ENCODE measurements at regions not wholly inside any gene's neighbourhood (a gene's known extent, or its start where the extent isn't known, plus 50 kb on each side); places are given as distances from the start of the nearest gene placed in this dataset.

DNA sequence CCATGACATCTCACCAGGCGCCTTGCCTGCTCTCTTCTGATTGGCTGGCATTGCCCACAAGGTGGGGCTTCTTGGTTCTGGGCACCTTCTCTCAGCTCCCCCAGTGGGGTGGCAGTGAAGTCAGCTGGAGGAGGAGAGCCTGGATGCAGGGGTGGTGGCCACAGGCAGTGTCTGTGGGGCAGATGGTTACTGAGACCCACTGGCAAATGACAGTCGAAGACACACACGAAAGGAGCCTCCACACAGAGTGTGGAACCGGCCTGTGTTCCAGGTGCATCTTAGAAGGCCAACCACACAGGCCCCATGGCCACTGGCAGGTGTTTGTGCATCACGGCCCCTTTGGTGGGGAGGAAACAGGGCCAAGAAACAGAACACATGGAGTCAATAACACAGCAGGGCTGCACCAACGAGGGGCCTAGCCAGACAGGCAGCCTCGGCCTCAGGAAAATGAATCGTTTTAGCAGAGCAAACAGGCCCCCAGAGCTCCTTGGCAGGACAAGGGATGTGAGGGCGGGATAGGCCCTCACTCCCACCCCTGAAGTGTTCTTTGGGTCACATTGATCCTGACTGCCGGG, 683.4 kb downstream of the TBC1D22A start:
- Mint-ChIP-seq H3K9me3 (peaks cover 13 to 21% of the 10 kb centered on the region in 2 donors), H3K27ac (no peak overlapping the region), H3K4me1 (no peaks in the 10 kb centered on the region), H3K27me3 (peaks cover 14 to 25% of the 10 kb centered on the region in 2 donors), H3K4me3 (no peak overlapping the region), H3K36me3 (no peaks in the 10 kb centered on the region)
- ATAC-seq (replicated peaks) (no peak), DNase-seq (no peak)

DNA sequence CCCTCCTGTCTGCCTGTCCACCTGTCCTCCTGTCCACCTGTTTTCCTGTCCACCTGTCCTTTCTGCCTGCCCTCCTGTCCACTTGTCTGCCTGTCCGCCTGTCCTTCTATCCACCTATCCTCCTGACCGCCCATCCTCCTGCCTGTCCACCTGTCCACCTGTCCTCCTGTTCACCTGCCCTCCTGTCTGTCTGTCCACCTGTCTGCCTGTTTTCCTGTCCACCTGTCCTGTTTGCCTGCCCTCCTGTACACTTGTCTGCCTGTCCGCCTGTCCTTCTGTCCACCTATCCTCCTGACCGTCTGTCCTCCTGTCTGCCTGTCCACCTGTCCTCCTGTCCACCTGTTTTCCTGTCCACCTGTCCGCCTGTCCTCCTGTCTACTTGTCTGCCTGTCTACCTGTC, 682.8 kb downstream of the TBC1D22A start:
- ATAC-seq (replicated peaks) (no peak), DNase-seq (no peak)
- Mint-ChIP-seq H3K9me3 (peaks cover 13 to 24% of the 10 kb centered on the region in 2 donors), H3K4me3 (no peak overlapping the region), H3K27ac (no peak overlapping the region), H3K4me1 (no peaks in the 10 kb centered on the region), H3K27me3 (peaks cover 14 to 22% of the 10 kb centered on the region in 2 donors), H3K36me3 (no peaks in the 10 kb centered on the region)

DNA sequence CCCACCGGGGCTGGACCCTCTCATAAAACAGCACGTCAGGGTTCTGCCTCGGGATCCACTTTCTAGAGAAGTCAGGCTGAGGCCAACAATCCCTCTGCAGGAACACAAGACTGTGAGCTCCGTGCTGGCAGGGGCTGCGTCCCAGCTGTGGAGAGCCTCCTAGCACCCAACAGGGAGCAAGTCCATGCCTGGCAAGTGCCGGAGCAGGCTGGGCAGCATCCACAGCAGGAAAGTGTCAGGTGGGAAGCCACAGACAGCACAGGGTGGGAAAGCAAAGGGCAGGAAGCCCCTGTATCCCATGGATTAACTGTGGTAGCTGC, 682.3 kb downstream of the TBC1D22A start:
- no peaks in the 10 kb centered on the region for H3K36me3 Mint-ChIP-seq
- peaks cover 14 to 17% of the 10 kb centered on the region in 2 donors for H3K27me3 Mint-ChIP-seq
- no peak overlapping the region for H3K4me3 Mint-ChIP-seq
- peaks cover 17 to 28% of the 10 kb centered on the region in 2 donors for H3K9me3 Mint-ChIP-seq
- H3K4me1 Mint-ChIP-seq = no peaks in the 10 kb centered on the region
- ATAC-seq (replicated peaks) (no peak), DNase-seq (no peak)
- no peak overlapping the region for H3K27ac Mint-ChIP-seq

DNA sequence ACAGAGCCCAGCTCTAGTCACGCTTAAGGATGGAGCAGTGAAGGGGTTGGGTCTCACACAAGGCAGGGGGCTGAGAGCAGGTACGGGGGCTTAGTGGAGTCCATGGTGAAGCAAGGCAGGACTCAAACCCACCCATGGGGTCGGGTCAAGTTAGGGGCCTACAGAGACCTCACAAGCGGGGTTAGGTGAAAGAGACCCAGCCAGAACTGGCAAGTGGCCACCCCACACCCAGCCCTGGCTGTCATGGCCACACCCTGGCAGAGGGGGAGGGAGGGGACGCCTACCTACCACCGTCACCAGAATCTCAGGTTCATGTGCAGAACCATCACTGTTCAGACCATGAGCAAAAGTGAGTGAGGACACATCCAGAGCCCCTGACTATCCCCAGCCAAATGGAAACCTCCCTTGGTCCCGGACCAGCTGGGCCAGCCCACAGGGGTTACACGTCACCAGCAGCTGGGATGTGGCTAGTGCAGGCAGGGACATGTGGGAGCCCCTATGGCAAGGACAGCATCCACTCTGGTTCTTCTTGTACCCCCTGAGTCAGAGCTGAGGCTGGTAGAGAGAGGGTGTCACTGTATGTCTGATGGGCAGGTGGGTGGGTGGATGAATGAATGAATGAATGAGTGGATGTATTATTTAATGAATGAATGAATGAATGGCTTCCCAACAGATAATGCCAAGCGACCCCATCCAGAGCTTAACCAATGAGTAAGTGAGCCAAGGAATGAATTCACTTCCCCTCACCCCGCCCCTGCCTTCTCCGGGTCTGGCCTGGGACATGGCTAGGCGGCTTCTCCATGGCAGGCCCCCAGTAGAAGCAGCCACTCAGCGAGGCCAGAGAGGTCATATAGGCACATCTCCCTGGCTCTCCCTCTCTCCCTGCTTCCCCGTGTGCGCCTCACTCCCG, 681.6 kb downstream of the TBC1D22A start:
- H3K27me3 Mint-ChIP-seq = peaks cover 14 to 17% of the 10 kb centered on the region in 2 donors
- no peaks in the 10 kb centered on the region for H3K4me1 Mint-ChIP-seq
- ATAC-seq (replicated peaks) = no peak
- no peak overlapping the region for H3K27ac Mint-ChIP-seq
- H3K9me3 Mint-ChIP-seq = peaks cover 20 to 34% of the 10 kb centered on the region in 2 donors
- no peaks in the 10 kb centered on the region for H3K36me3 Mint-ChIP-seq
- no peak overlapping the region for H3K4me3 Mint-ChIP-seq
- no peak for DNase-seq

DNA sequence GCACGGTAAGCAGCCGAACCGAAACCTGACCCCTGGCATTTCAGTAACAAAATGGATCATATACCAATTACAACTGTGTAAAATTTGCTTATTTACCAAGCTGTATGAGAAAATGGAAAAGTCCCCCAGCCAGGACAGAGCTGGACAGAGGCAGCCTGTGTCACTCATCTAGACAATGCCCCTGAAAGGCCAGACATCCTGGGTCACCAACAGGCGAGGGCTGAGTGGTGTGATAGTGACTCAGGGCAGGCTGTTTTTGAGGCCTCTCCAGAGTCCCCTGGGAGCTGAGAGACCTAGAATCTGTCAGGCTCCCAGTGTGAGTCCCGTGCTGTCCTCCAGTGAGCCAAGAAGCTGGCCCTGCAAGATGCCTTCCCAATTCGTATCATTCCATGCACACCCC, 680.4 kb downstream of the TBC1D22A start:
- no peaks in the 10 kb centered on the region for H3K4me1 Mint-ChIP-seq
- H3K36me3 Mint-ChIP-seq = no peaks in the 10 kb centered on the region
- H3K27ac Mint-ChIP-seq = no peak overlapping the region
- H3K27me3 Mint-ChIP-seq = peaks cover 14 to 23% of the 10 kb centered on the region in 2 donors
- no peak overlapping the region for H3K4me3 Mint-ChIP-seq
- DNase-seq = no peak
- ATAC-seq (replicated peaks) = no peak
- H3K9me3 Mint-ChIP-seq = peaks cover 20 to 34% of the 10 kb centered on the region in 2 donors

DNA sequence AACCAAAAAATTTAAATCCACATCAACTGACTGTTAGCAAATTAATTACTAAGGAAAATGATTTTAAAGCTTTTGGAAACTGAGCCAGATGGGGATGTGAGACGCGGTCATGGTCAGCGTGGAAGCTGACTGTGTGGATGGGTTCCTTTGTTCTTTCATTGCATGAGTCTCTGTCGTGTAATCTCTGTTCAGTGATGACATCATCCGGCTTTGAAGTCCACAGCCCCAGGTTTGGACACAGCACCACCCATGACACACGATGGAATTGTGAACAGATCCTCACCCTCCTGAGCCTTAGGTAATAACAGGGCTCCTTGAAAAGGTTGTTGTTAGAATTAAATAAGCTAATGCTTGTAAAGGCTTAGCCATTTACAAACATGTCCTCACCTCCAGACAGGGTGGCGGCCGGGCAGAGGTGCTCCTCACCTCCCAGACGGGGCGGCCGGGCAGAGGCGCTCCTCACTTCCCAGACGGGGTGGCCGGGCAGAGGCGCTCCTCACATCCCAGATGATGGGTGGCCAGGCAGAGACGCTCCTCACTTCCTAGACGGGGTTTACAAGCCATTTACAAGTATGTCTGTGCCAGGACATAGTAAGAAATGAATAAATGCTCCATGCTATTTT, 677.3 kb downstream of the TBC1D22A start:
- H3K27me3 Mint-ChIP-seq = peaks cover 4 to 17% of the 10 kb centered on the region in 2 donors

DNA sequence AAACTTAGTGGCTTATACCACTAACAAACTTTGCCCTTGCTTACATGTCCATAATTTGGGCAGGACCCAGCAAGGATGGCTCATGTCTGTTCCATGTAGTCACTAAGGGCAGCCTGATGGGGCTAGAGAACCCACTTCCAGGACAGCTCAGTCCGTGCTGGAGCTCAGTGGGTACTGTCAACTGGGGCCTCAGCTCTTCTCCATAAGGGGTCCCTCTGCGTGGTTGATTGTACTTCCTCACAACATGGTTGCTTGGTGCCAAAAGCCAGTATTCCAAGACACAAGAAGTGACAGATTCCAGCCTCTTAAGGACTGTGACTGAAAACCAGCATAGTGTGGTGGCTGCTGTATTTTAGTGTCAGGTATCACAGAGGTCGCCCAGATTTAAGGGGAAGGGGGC, 675.2 kb downstream of the TBC1D22A start:
- peaks cover 0 to 2% of the 10 kb centered on the region in 2 donors for H3K4me1 Mint-ChIP-seq
- H3K27ac Mint-ChIP-seq = no peak overlapping the region
- peaks cover 2 to 6% of the 10 kb centered on the region in 2 donors for H3K36me3 Mint-ChIP-seq
- peaks cover 4 to 17% of the 10 kb centered on the region in 2 donors for H3K27me3 Mint-ChIP-seq
- DNase-seq (no peak), ATAC-seq (replicated peaks) (no peak)
- H3K9me3 Mint-ChIP-seq = peaks cover 22 to 34% of the 10 kb centered on the region in 2 donors
- no peak overlapping the region for H3K4me3 Mint-ChIP-seq

More for the DNA sequence above, 677.3 kb downstream of the TBC1D22A start:
- Mint-ChIP-seq H3K9me3 (peaks cover 24 to 40% of the 10 kb centered on the region in 2 donors), H3K27ac (no peak overlapping the region), H3K36me3 (peaks cover 2 to 6% of the 10 kb centered on the region in 2 donors), H3K4me3 (no peak overlapping the region), H3K4me1 (peaks cover 0 to 2% of the 10 kb centered on the region in 2 donors)
- no peak for ATAC-seq (replicated peaks)
- no peak for DNase-seq

DNA sequence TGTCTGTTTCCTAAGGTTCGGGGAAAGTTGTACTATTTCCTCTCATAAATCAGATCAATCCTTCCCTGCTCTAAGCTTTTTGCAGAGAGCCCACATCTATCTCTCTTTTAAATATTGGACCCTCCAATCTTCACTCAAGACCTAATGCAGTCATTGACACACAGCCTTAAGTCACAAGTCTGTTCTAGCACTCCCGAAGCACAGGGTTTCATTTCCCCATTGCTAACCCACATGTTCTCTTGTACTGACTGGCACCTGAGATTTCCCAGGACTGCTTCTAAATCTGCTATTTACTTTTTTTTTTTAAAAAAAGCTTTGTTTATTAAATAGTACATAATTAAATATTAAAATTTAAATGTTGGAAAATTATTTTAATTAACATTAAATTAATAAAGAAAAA, 674.7 kb downstream of the TBC1D22A start:
- H3K36me3 Mint-ChIP-seq = peaks cover 2 to 6% of the 10 kb centered on the region in 2 donors
- DNase-seq (no peak), ATAC-seq (replicated peaks) (peak; percentile 87 to 93)
- H3K27ac Mint-ChIP-seq = no peak overlapping the region
- H3K4me3 Mint-ChIP-seq = no peak overlapping the region
- H3K4me1 Mint-ChIP-seq = peaks cover 0 to 2% of the 10 kb centered on the region in 2 donors
- H3K9me3 Mint-ChIP-seq = peaks cover 19 to 30% of the 10 kb centered on the region in 2 donors
- H3K27me3 Mint-ChIP-seq = peaks cover 4 to 17% of the 10 kb centered on the region in 2 donors

DNA sequence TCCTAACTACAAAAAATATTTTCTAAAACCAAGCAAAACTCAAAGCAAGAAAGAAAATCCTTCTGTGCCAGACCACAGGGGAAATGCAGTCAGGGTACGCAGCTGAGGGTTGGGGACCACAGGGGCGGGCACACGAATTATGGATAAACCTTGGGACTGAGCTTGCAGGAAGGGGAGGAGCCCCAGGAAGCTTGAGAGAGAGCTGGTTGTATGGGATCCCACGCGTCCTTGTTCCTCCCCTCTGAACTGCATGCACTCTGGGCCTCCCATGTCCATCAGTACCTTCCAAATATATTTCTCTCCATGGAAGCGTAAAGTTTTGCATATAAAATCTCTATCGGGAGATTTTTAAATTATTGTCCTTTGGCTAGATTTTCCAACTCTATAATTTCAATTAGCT, 673.4 kb downstream of the TBC1D22A start:
- Mint-ChIP-seq H3K36me3 (peaks cover 2 to 6% of the 10 kb centered on the region in 2 donors), H3K9me3 (peaks cover 16 to 25% of the 10 kb centered on the region in 2 donors), H3K4me3 (no peak overlapping the region), H3K27me3 (peaks cover 4 to 17% of the 10 kb centered on the region in 2 donors), H3K27ac (no peak overlapping the region), H3K4me1 (peaks cover 0 to 2% of the 10 kb centered on the region in 2 donors)
- no peak for ATAC-seq (replicated peaks)
- DNase-seq = no peak

DNA sequence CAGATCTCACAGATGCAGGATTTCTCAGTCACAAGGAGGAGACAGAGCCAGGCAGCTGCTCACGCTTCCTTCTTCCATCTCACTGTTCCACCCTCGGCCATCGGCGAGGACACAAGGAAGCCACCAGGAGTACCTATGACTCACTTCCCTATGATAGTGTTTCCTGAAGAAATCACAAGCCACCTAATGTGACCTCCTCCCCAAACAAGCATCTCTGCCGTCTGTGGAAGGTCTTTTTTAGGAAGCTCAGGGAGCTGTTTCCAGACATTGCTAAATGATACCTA, 672.7 kb downstream of the TBC1D22A start:
- Mint-ChIP-seq H3K9me3 (peaks cover 19 to 21% of the 10 kb centered on the region in 2 donors), H3K36me3 (peaks cover 2 to 6% of the 10 kb centered on the region in 2 donors)
- ATAC-seq (replicated peaks) = no peak

DNA sequence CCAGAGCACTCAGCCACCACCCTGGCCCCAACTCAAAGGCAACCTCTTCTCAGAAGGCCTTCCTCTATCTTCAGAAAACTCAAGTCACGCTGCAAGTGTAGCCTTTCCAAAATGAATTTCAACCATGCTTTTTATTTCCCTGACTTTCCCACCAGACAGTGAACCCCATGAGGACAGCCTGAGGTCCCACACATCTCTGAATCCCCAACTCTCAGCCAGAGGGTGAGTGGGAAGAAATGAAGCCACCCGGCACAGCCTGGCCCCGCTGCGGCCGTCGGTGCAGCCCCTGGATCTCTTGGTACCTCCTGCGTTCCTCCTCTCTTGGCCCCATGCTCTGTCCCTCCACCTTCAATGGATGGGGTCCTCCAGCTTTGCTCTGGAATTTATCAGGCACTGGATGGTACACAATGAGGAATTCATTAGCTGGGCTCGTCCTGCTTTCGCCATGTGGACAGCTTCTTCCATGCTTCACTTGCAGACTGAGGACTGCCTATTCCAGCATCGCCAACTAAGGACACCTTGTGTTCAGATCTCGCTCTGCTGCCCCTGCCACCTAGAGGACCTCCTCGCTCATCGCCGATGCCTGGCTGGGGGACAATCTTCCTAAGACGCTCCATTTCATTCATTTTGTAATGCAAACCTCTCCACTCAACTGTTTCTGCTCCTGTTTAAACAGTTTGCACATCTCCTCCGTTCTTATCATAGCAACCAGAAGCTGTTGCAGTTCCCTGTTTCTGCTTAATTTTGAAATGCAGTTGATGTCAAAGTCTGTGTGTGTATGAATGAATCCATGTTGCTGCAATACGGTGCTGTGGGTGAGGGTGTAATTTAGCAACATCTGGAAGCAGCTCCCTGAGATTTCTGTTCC, 672.1 kb downstream of the TBC1D22A start:
- H3K27me3 Mint-ChIP-seq = peaks cover 4 to 17% of the 10 kb centered on the region in 2 donors
- no peak overlapping the region for H3K27ac Mint-ChIP-seq
- no peak for ATAC-seq (replicated peaks)
- DNase-seq = no peak
- H3K9me3 Mint-ChIP-seq = peaks cover 15 to 16% of the 10 kb centered on the region in 2 donors
- H3K4me1 Mint-ChIP-seq = peaks cover 0 to 2% of the 10 kb centered on the region in 2 donors
- no peak overlapping the region for H3K4me3 Mint-ChIP-seq
- peaks cover 2 to 6% of the 10 kb centered on the region in 2 donors for H3K36me3 Mint-ChIP-seq

More for the DNA sequence above, 672.7 kb downstream of the TBC1D22A start:
- Mint-ChIP-seq H3K27me3 (peaks cover 4 to 17% of the 10 kb centered on the region in 2 donors), H3K4me1 (peaks cover 0 to 2% of the 10 kb centered on the region in 2 donors), H3K4me3 (no peak overlapping the region), H3K27ac (no peak overlapping the region)
- DNase-seq = no peak

DNA sequence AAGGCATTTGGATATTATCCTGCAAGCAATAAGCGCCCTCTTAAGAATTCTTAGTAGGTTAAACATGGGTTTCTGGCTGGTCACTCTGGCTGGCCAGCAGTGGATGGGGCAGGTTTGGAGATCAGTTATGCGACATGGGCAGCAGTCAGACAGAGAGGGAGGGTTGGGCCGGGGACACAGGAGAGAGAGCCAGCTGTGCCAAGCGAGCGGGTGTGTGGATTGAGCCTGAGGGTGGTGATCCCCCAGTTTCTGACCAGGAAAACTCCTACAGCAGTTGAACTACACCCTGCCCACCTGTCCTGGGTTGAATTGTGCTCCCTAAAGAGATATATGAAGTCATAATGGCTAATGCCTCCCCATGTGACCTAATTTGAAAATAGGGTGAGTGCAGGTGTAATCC, 671.2 kb downstream of the TBC1D22A start:
- H3K9me3 Mint-ChIP-seq = peaks cover 12 to 18% of the 10 kb centered on the region in 2 donors
- no peak for DNase-seq
- H3K27ac Mint-ChIP-seq = no peak overlapping the region
- H3K36me3 Mint-ChIP-seq = peaks cover 2 to 6% of the 10 kb centered on the region in 2 donors
- H3K4me3 Mint-ChIP-seq = no peak overlapping the region
- peaks cover 0 to 2% of the 10 kb centered on the region in 2 donors for H3K4me1 Mint-ChIP-seq
- peaks cover 4 to 16% of the 10 kb centered on the region in 2 donors for H3K27me3 Mint-ChIP-seq
- no peak for ATAC-seq (replicated peaks)

DNA sequence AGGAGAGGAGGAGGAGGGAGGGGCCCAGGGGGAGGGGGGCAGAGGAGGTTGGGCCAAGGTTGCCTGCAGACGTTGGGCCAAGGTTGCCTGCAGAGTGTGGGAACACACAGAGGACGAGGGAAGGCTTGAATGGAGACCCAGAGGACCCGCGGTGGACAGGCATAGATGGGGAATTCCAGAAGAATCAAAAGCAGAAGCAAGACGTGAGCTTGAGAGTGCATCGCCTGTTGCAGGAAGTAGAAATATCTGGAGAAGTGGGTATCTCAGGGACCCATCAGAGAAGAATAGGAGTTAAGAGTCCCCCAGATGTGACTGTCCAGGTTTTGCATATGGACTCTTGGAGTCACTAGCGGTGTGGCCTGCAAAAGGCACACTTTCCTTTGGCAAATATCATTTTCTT, 670.2 kb downstream of the TBC1D22A start:
- H3K9me3 Mint-ChIP-seq = peaks cover 12 to 19% of the 10 kb centered on the region in 2 donors
- DNase-seq (no peak), ATAC-seq (replicated peaks) (peak; percentile 52 to 64)
- H3K36me3 Mint-ChIP-seq = peaks cover 2 to 6% of the 10 kb centered on the region in 2 donors
- peaks cover 0 to 2% of the 10 kb centered on the region in 2 donors for H3K4me1 Mint-ChIP-seq
- peaks cover 4 to 12% of the 10 kb centered on the region in 2 donors for H3K27me3 Mint-ChIP-seq
- no peak overlapping the region for H3K4me3 Mint-ChIP-seq
- H3K27ac Mint-ChIP-seq = no peak overlapping the region
